Kidney epithelial cell (primary cell): ENCODE measurements at regions not wholly inside any gene's neighbourhood (a gene's known extent, or its start where the extent isn't known, plus 50 kb on each side); places are given as distances from the start of the nearest gene placed in this dataset.

Experiments used
- DNase-seq: peaks from one replicate; pipeline ENCODE4 v3.0.0-alpha.2; 2010; ENCODE audit warnings: low read depth
- H3K27me3 ChIP-seq: 2 replicates; pipeline ENCODE4 v1.6.0; 2011; ENCODE audit warnings: low read length; ENCODE audit not compliant: control insufficient read depth, insufficient read depth
- H3K36me3 ChIP-seq: 2 replicates; pipeline ENCODE4 v1.5.1; 2011; ENCODE audit warnings: low read length; ENCODE audit not compliant: control insufficient read depth, insufficient read depth
- H3K4me3 ChIP-seq: 2 replicates; pipeline ENCODE4 v1.5.1; 2011; ENCODE audit warnings: low read depth, mild to moderate bottlenecking, control low read depth, low read length
- CTCF ChIP-seq: IDR thresholded peaks from 2 replicates; pipeline ENCODE4 v1.5.1; 2011; ENCODE audit warnings: mild to moderate bottlenecking, moderate library complexity, low read length, control low read depth, inconsistent platforms; ENCODE audit not compliant: insufficient read depth, poor library complexity, severe bottlenecking

GRCh38 chr1:186575348-186575747, 104.9 kb downstream of the PTGS2 start:
- Histone ChIP-seq H3K27me3 (no peaks in the 10 kb centered on the region), H3K36me3 (no peaks in the 10 kb centered on the region), H3K4me3 (no peak overlapping the region)
- DNase-seq, result no peak
- no peak for TF ChIP-seq CTCF

- no peaks in the 10 kb centered on the region for H3K36me3 ChIP-seq
- no peak for TF ChIP-seq CTCF
- H3K27me3 ChIP-seq, result no peaks in the 10 kb centered on the region
- DNase-seq, result no peak
- H3K4me3 ChIP-seq, result no peak overlapping the region
Measured at GRCh38 chr1:186574926-186575325, 105.3 kb downstream of the PTGS2 start.

- no peak for TF ChIP-seq CTCF
- DNase-seq, result no peak
- Histone ChIP-seq H3K4me3 (no peak overlapping the region), H3K36me3 (no peaks in the 10 kb centered on the region), H3K27me3 (no peaks in the 10 kb centered on the region)
Measured at GRCh38 chr1:186572509-186572908, 107.7 kb downstream of the PTGS2 start.

- DNase-seq, result no peak
- H3K27me3 ChIP-seq, result no peaks in the 10 kb centered on the region
- H3K36me3 ChIP-seq, result no peaks in the 10 kb centered on the region
- H3K4me3 ChIP-seq, result no peak overlapping the region
- TF ChIP-seq CTCF, result no peak
Measured at GRCh38 chr1:186571771-186572170, 108.5 kb downstream of the PTGS2 start.

GRCh38 chr1:186569856-186570255, 108.9 kb upstream of the PDC start:
- no peak for TF ChIP-seq CTCF
- no peak for DNase-seq
- Histone ChIP-seq H3K27me3 (no peaks in the 10 kb centered on the region), H3K36me3 (no peaks in the 10 kb centered on the region), H3K4me3 (no peak overlapping the region)

GRCh38 chr1:186568221-186568620, 107.3 kb upstream of the PDC start:
- no peaks in the 10 kb centered on the region for H3K36me3 ChIP-seq
- no peak for TF ChIP-seq CTCF
- DNase-seq, result no peak
- H3K4me3 ChIP-seq, result no peak overlapping the region
- no peaks in the 10 kb centered on the region for H3K27me3 ChIP-seq
